Fibroblast of skin of left biceps (primary cell): ENCODE measurements at regions not wholly inside any gene's neighbourhood (a gene's known extent, or its start where the extent isn't known, plus 50 kb on each side); places are given as distances from the start of the nearest gene placed in this dataset.

Source experiments
- DNase-seq, 2 experiments: peaks; one replicate each; pipeline ENCODE4 v3.0.0-alpha.2; 2013; ENCODE audit warnings: low read depth in 2 of 2

GRCh38 chr12:90030726-90031125, 322.1 kb upstream of the ATP2B1 start:
- no peak for DNase-seq

GRCh38 chr12:90029317-90029716, 320.7 kb upstream of the ATP2B1 start:
- DNase-seq: no peak

- DNase-seq: no peak
Observed at GRCh38 chr12:90028635-90029051, 320.0 kb upstream of the ATP2B1 start.

GRCh38 chr12:90027889-90028634, 319.4 kb upstream of the ATP2B1 start:
- DNase-seq: no peak

GRCh38 chr12:90027041-90027440, 318.4 kb upstream of the ATP2B1 start:
- DNase-seq: no peak

GRCh38 chr12:90026516-90026915, 317.9 kb upstream of the ATP2B1 start:
- no peak for DNase-seq

GRCh38 chr12:90024262-90024661, 315.6 kb upstream of the ATP2B1 start:
- no peak for DNase-seq

- no peak for DNase-seq
Observed at GRCh38 chr12:90023207-90023900, 314.7 kb upstream of the ATP2B1 start.

GRCh38 chr12:90021795-90022440, 313.3 kb upstream of the ATP2B1 start:
- no peak for DNase-seq

- no peak for DNase-seq
Observed at GRCh38 chr12:90020881-90021280, 312.2 kb upstream of the ATP2B1 start.

GRCh38 chr12:90020436-90020835, 311.8 kb upstream of the ATP2B1 start:
- no peak for DNase-seq

GRCh38 chr12:90020014-90020413, 311.4 kb upstream of the ATP2B1 start:
- DNase-seq: no peak

GRCh38 chr12:90017316-90017715, 308.7 kb upstream of the ATP2B1 start:
- DNase-seq: no peak

GRCh38 chr12:90015228-90015627, 306.6 kb upstream of the ATP2B1 start:
- no peak for DNase-seq

GRCh38 chr12:90013409-90013808, 304.8 kb upstream of the ATP2B1 start:
- DNase-seq: no peak

GRCh38 chr12:90010089-90010488, 301.5 kb upstream of the ATP2B1 start:
- DNase-seq: no peak

- DNase-seq: no peak
Observed at GRCh38 chr12:90008277-90008676, 299.6 kb upstream of the ATP2B1 start.

GRCh38 chr12:90004319-90005074, 295.9 kb upstream of the ATP2B1 start:
- no peak for DNase-seq

GRCh38 chr12:90003688-90004087, 295.1 kb upstream of the ATP2B1 start:
- no peak for DNase-seq

- DNase-seq: no peak
Observed at GRCh38 chr12:90000721-90001120, 292.1 kb upstream of the ATP2B1 start.

- peak in 1 of 2 experiments; percentile 56 for DNase-seq
Observed at GRCh38 chr12:89999699-90000505, 291.3 kb upstream of the ATP2B1 start.
